IMR-90 (cell line): ENCODE measurements at regions not wholly inside any gene's neighbourhood (a gene's known extent, or its start where the extent isn't known, plus 50 kb on each side); places are given as distances from the start of the nearest gene placed in this dataset.

Source experiments
- ATAC-seq: fragments of 200-7000 bp; cut with Tn5 transposase; 2 replicates; pipeline ENCODE4 v1.9.1; 2020; ENCODE audit warnings: low read depth, mild to moderate bottlenecking, moderate library complexity
- BruUV-seq: library from RNA; stranded (reverse); fragments of 400-500 nt; replicated peaks from 2 replicates; lab custom pipeline; 2021; lab: Mats Ljungman, UMichigan
- CTCF ChIA-PET: fragments of 300-600 bp; formaldehyde crosslinking; extraction: SDS; loops from one replicate; lab custom pipeline; 2021; ENCODE audit warnings: antibody characterized with exemption; lab: Yijun Ruan, JAX
- POLR2A ChIA-PET: fragments of 300-600 bp; sonication (Branson Sonifier 250); formaldehyde crosslinking; loops from one replicate; lab custom pipeline; 2022; ENCODE audit warnings: antibody characterized with exemption; ENCODE audit not compliant: unreplicated experiment; lab: Charles Lee
- DNase-seq: peaks from one replicate; pipeline ENCODE4 v3.0.0; 2013
- H2AFZ ChIP-seq: replicated peaks from 2 replicates; pipeline ENCODE3; 2013; ENCODE audit warnings: low read length, mild to moderate bottlenecking; ENCODE audit not compliant: poor library complexity
- H2AK5ac ChIP-seq: 2 replicates; pipeline ENCODE4 v1.6.1; 2013; ENCODE audit warnings: low read depth, low read length, inconsistent platforms
- H2AK9ac ChIP-seq: replicated peaks from 2 replicates; pipeline ENCODE3; 2013; ENCODE audit warnings: mild to moderate bottlenecking, low read depth, low read length, moderate library complexity; ENCODE audit not compliant: poor library complexity
- H2BK120ac ChIP-seq: 2 replicates; pipeline ENCODE4 v1.6.1; 2013; ENCODE audit warnings: low read depth, low read length, inconsistent platforms
- H2BK15ac ChIP-seq: 3 replicates; pipeline ENCODE4 v1.6.1; 2013; ENCODE audit warnings: low read depth, low read length, inconsistent platforms
- H2BK20ac ChIP-seq: 2 replicates; pipeline ENCODE4 v1.6.1; 2013; ENCODE audit warnings: low read depth, mild to moderate bottlenecking, inconsistent platforms, low read length, moderate library complexity
- H2BK5ac ChIP-seq: 2 replicates; pipeline ENCODE4 v1.6.1; 2013; ENCODE audit warnings: mild to moderate bottlenecking, low read depth, low read length, inconsistent platforms; ENCODE audit not compliant: poor library complexity, severe bottlenecking
- H3K14ac ChIP-seq: replicated peaks from 2 replicates; pipeline ENCODE4 v1.6.1; 2013; ENCODE audit warnings: low read depth, low read length, inconsistent platforms
- H3K18ac ChIP-seq: 2 replicates; pipeline ENCODE4 v1.6.1; 2013; ENCODE audit warnings: low read depth, low read length, control low read depth
- H3K23ac ChIP-seq: 2 replicates; pipeline ENCODE4 v1.6.1; 2013; ENCODE audit warnings: low read depth, low read length, inconsistent platforms
- H3K27ac ChIP-seq: 2 replicates; pipeline ENCODE4 v1.5.1; 2013; ENCODE audit warnings: mild to moderate bottlenecking, control low read depth, low read length; ENCODE audit not compliant: insufficient read depth
- H3K27me3 ChIP-seq: 2 replicates; pipeline ENCODE4 v1.6.1; 2013; ENCODE audit warnings: low read length; ENCODE audit not compliant: control insufficient read depth, insufficient read depth
- H3K36me3 ChIP-seq: 2 replicates; pipeline ENCODE4 v1.6.1; 2013; ENCODE audit warnings: low read length, mixed read lengths; ENCODE audit not compliant: control insufficient read depth, insufficient read depth
- H3K4ac ChIP-seq: 2 replicates; pipeline ENCODE4 v1.6.1; 2013; ENCODE audit warnings: low read depth, low read length, inconsistent platforms
- H3K4me1 ChIP-seq: 2 replicates; pipeline ENCODE4 v1.6.1; 2013; ENCODE audit warnings: low read length, mixed read lengths; ENCODE audit not compliant: control insufficient read depth, insufficient read depth
- H3K4me2 ChIP-seq: 2 replicates; pipeline ENCODE4 v1.6.1; 2013; ENCODE audit warnings: low read depth, mild to moderate bottlenecking, control low read depth, low read length, moderate library complexity
- H3K4me3 ChIP-seq: 2 replicates; pipeline ENCODE4 v1.5.1; 2013; ENCODE audit warnings: low read depth, mild to moderate bottlenecking, control low read depth, low read length, moderate library complexity; ENCODE audit not compliant: insufficient read depth
- H3K56ac ChIP-seq: 2 replicates; pipeline ENCODE4 v1.6.1; 2013; ENCODE audit warnings: low read length, inconsistent platforms; ENCODE audit not compliant: insufficient read depth; ENCODE audit errors: extremely low read depth
- H3K79me1 ChIP-seq, 2 experiments: 2 replicates each; pipeline ENCODE4 v1.6.1; 2013; ENCODE audit warnings: low read length in 2 of 2, inconsistent platforms in 1 of 2, low read depth in 1 of 2
- H3K9ac ChIP-seq: 2 replicates; pipeline ENCODE4 v1.6.1; 2013; ENCODE audit warnings: low read depth, low read length, control low read depth
- H3K9me1 ChIP-seq: 2 replicates; pipeline ENCODE4 v1.6.1; 2013; ENCODE audit warnings: low read length, inconsistent platforms; ENCODE audit not compliant: insufficient read depth
- H3K9me3 ChIP-seq: 2 replicates; pipeline ENCODE4 v1.6.1; 2013; ENCODE audit warnings: low read length; ENCODE audit not compliant: control insufficient read depth, insufficient read depth
- H4K20me1 ChIP-seq: 2 replicates; pipeline ENCODE4 v1.6.1; 2013; ENCODE audit warnings: low read length, inconsistent platforms; ENCODE audit not compliant: insufficient read depth
- H4K5ac ChIP-seq: 2 replicates; pipeline ENCODE4 v1.6.1; 2013; ENCODE audit warnings: mild to moderate bottlenecking, low read depth, low read length, control low read depth
- H4K8ac ChIP-seq, 2 experiments: 2 replicates each; pipeline ENCODE4 v1.6.1; 2013; ENCODE audit warnings: low read depth in 2 of 2, low read length in 2 of 2, control low read depth in 1 of 2, inconsistent platforms in 1 of 2
- H4K91ac ChIP-seq: 2 replicates; pipeline ENCODE4 v1.6.1; 2013; ENCODE audit warnings: low read depth, low read length, inconsistent platforms; ENCODE audit not compliant: insufficient read depth
- CEBPB ChIP-seq: IDR thresholded peaks from 2 replicates; pipeline ENCODE4 v1.6.1; 2012; ENCODE audit warnings: low read depth, low read length, improper control_type of control experiment
- CHD1 ChIP-seq: IDR thresholded peaks from 2 replicates; pipeline ENCODE4 v1.6.1; 2012; ENCODE audit warnings: low read depth, low read length, improper control_type of control experiment
- ELK1 ChIP-seq: fragments of 150-350 bp; IDR thresholded peaks from 2 replicates; pipeline ENCODE4 v1.6.1; 2016; ENCODE audit warnings: low read depth, mild to moderate bottlenecking, low read length, moderate library complexity, borderline replicate concordance
- MAFK ChIP-seq: IDR thresholded peaks from 2 replicates; pipeline ENCODE4 v1.6.1; 2012; ENCODE audit warnings: low read depth, low read length, improper control_type of control experiment
- NFE2L2 ChIP-seq: fragments of 150-350 bp; IDR thresholded peaks from 2 replicates; pipeline ENCODE4 v1.6.1; 2016; ENCODE audit warnings: low read depth, mild to moderate bottlenecking, low read length
- POLR2A ChIP-seq: IDR thresholded peaks from 2 replicates; pipeline ENCODE4 v1.6.1; 2012; ENCODE audit warnings: mild to moderate bottlenecking, low read depth, low read length
- RAD21 ChIP-seq: IDR thresholded peaks from 2 replicates; pipeline ENCODE4 v1.6.1; 2012; ENCODE audit warnings: low read length, improper control_type of control experiment
- RFX5 ChIP-seq: IDR thresholded peaks from 2 replicates; pipeline ENCODE4 v1.8.0; 2012; ENCODE audit warnings: low read depth, mild to moderate bottlenecking, low read length, moderate library complexity
- SMC3 ChIP-seq: fragments of 150-350 bp; IDR thresholded peaks from 2 replicates; pipeline ENCODE4 v1.6.1; 2016; ENCODE audit warnings: low read depth, mild to moderate bottlenecking, antibody characterized with exemption, low read length, moderate library complexity
- USF2 ChIP-seq: fragments of 150-350 bp; IDR thresholded peaks from 2 replicates; pipeline ENCODE4 v1.6.1; 2017; ENCODE audit warnings: mild to moderate bottlenecking, antibody characterized with exemption, low read length, low read depth
- WGBS, 2 experiments: methylation state at CpG; one replicate each; pipeline versions ENCODE4 v1.1.5 to v1.1.7; 2013; ENCODE audit warnings: missing lambda C conversion rate in 2 of 2; ENCODE audit not compliant: insufficient read length in 1 of 2; ENCODE audit errors: extremely low coverage in 2 of 2; 5-methylcytosine and 5-hydroxymethylcytosine counted together
- dilution Hi-C: fragments of 300-500 bp; cut with HindIII; formaldehyde crosslinking; loops from one replicate; pipeline ENCODE4 v1.14.3; 2018; ENCODE audit warnings: low sequenced_read_pairs; ENCODE audit not compliant: unreplicated experiment
- in situ Hi-C: fragments of 300-500 bp; cut with MboI; formaldehyde crosslinking; loops from 3 replicates; pipeline ENCODE4 v1.14.3; 2019; ENCODE audit warnings: low sequenced_read_pairs, inconsistent platforms, mixed read lengths
- intact Hi-C: fragments of 100-400 bp; cut with micrococcal nuclease; formaldehyde crosslinking; loops from 2 replicates; pipeline ENCODE4 v1.10.0; 2022

DNA sequence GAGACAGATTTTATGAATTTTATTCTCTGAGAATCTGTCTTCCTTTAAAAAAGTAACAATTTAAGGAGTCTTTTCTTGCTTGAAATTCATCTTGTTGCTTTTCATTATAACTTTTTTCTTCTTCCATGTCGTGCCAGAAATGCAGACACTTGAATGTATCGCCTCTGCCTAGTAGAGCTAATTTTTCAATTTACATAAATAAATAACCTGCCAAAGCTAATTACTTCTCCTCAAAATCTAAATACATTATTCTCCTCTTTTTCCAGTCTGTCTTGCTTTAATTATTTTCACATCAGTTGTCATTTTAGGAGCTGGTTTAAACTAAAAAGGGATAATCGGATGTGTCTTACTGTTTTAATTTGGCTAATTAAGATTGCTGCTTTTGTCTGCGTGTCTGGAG is 711.1 kb upstream of the SEL1L start:
- H3K4me3 ChIP-seq: no peak overlapping the region
- dilution Hi-C loops (no loop called here), in situ Hi-C loops (no loop called here), intact Hi-C loops (no loop called here)
- TF ChIP-seq SMC3 (no peak), RAD21 (no peak), POLR2A (no peak), USF2 (no peak), CHD1 (no peak), NFE2L2 (no peak), RFX5 (no peak), MAFK (no peak), CEBPB (no peak), ELK1 (no peak)
- no peak overlapping the region for H3K23ac ChIP-seq
- no peaks in the 10 kb centered on the region for H3K36me3 ChIP-seq
- POLR2A ChIA-PET: no interaction called here
- H3K4ac ChIP-seq: no peak overlapping the region
- no peaks in the 10 kb centered on the region for H3K79me1 ChIP-seq
- no peak overlapping the region for H2AFZ ChIP-seq
- no peak overlapping the region for H4K5ac ChIP-seq
- no peak overlapping the region for H3K18ac ChIP-seq
- H2BK15ac ChIP-seq: no peak overlapping the region
- H3K4me1 ChIP-seq: no peaks in the 10 kb centered on the region
- no peak overlapping the region for H2AK5ac ChIP-seq
- ATAC-seq: no peak
- H3K9me3 ChIP-seq: peaks cover 2% of the 10 kb centered on the region; the same call in 1 of the 2 replicates
- H4K91ac ChIP-seq: no peak overlapping the region
- CTCF ChIA-PET: no interaction called here
- no peak overlapping the region for H2AK9ac ChIP-seq
- no peak overlapping the region for H2BK20ac ChIP-seq
- H4K20me1 ChIP-seq: no peaks in the 10 kb centered on the region
- no peak overlapping the region for H3K27ac ChIP-seq
- no peaks in the 10 kb centered on the region for H3K9me1 ChIP-seq
- DNase-seq: no peak
- H2BK5ac ChIP-seq: no peak overlapping the region
- H4K8ac ChIP-seq: no peak overlapping the region
- H3K4me2 ChIP-seq: no peak overlapping the region
- WGBS, 2 experiments: no CpG with 5 or more reads among the region's 4 CpGs
- H3K27me3 ChIP-seq: no peaks in the 10 kb centered on the region
- H2BK120ac ChIP-seq: no peak overlapping the region
- H3K14ac ChIP-seq: no peak overlapping the region
- H3K9ac ChIP-seq: no peak overlapping the region
- H3K56ac ChIP-seq: no peak overlapping the region
- BruUV-seq: no TSS peak
